ENCODE measurements at regions not wholly inside any gene's neighbourhood (a gene's known extent, or its start where the extent isn't known, plus 50 kb on each side); places are given as distances from the start of the nearest gene placed in this dataset.

DNA sequence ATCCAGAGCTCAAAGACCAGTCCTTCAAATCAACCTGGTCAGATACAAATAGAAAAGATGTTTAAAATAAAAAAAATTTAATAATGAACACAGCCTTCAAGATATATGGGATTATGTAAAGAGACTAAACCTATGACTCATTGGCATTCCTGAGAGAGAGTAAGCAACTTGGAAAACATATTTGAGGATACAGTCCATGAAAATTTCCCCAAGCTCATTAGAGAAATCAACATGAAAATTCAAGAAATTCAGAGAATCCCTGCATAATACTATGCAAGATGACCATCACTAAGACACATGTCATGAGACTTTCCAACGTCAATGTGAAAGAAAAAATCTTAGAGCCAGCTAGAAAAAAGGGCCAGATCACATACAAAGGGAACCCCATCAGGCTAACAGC, 512.9 kb upstream of the PTGER4 start:
- no peak overlapping the region for H3K4me3 ChIP-seq (ENCODE audit: low read depth, low read length)
- peak; percentile 9 for DNase-seq (ENCODE audit: low read depth)
- TF ChIP-seq CTCF (conservative IDR thresholded peaks at IDR 0.05; ENCODE audit: low read depth, low read length), result no peak

DNA sequence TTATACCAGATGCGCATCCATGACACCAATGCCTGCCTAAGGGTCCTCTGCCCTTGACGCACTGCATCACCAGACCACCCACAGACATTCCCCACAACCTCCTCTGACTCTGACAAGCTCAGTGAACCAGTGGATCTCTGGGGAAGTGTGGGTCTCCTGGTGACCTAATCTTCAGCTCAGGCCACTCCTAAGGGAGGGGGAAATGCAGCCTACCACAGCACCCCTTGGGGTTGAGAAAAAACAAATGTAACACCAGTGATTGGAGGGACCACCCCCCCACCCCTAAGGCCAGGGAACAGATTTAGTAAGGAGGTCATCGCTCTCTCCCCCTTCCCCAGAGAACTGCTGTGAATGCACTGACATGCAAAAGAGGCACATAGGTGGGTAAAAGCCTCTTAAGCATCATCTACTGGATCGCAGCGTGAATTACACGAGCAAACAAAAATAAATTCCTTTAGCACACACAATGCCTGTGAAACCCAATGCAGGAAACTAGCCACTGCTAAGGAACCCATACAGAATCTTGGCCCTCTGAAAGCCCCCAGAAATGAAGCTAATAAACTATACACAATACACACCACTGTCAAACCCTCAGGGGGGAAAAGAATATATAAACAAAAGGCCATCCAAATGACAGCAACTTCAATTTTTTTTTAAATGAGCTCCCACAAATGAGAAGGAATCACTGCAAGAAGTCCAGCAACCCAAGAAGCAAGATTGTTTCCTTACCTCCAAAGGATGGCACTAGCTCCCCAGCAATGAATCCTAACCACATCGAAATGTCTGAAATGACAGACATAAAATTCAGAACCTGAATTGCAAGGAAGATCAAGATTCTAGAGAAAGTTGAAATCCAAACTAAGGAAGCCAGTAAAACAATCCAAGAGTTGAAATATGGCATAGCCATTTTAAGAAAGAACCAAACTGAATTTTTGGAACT, 513.7 kb upstream of the PTGER4 start:
- peak; percentile 57 for DNase-seq (ENCODE audit: low read depth)
- TF ChIP-seq CTCF (conservative IDR thresholded peaks at IDR 0.05; ENCODE audit: low read depth, low read length), result peak; percentile 39
- H3K4me3 ChIP-seq (ENCODE audit: low read depth, low read length), result no peak overlapping the region

GRCh38 chr5:40165106-40165788, 514.5 kb upstream of the PTGER4 start:
- DNase-seq (ENCODE audit: low read depth), result no peak
- H3K4me3 ChIP-seq (ENCODE audit: low read depth, low read length), result no peak overlapping the region
- TF ChIP-seq CTCF (conservative IDR thresholded peaks at IDR 0.05; ENCODE audit: low read depth, low read length), result no peak

- TF ChIP-seq CTCF (conservative IDR thresholded peaks at IDR 0.05; ENCODE audit: low read depth, low read length), result no peak
- DNase-seq (ENCODE audit: low read depth), result no peak
- H3K4me3 ChIP-seq (ENCODE audit: low read depth, low read length), result no peak overlapping the region
These were observed 519.3 kb upstream of the PTGER4 start for GRCh38 chr5:40160435-40160834.

DNA sequence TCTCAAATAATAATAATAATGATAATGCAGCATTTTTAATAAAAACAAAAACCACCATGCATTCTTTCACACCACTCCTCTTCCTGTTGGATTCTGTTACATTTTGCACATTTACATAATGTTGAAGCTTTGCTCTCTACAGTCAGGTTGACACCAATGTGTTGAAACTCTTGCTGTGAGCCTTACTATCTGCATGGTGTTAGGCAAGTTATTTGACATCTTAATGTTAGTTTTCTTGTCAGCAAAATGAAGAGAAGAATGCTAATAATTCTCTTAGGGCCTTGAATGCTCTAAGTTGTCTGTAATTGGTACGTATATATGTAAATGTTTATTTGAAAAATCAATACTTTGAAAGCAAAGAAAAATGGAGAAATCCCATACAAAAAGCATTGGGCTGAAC, 525.5 kb upstream of the PTGER4 start:
- H3K4me3 ChIP-seq (ENCODE audit: low read depth, low read length), result no peak overlapping the region
- no peak for TF ChIP-seq CTCF (conservative IDR thresholded peaks at IDR 0.05; ENCODE audit: low read depth, low read length)
- peak; percentile 25 for DNase-seq (ENCODE audit: low read depth)

DNA sequence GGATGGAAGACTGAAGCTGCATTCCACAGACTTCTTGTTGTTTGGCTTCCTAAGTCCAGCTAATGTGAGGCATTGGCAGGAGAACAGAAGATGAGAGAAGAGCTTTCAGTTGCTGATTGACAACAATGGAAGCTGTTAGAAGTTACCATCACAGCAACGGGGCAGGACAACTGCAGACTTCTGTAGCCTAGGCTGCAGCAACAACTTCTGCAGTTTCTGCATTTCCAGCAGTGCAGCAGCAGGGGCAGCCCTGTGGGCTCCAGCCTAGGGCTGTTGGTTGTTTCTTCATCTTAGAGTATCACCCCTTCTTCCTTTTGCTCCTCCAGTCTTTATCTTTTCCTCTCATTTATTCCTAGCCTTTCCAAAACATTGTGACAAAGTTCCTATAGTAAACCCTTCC, 528.8 kb upstream of the PTGER4 start:
- TF ChIP-seq CTCF (conservative IDR thresholded peaks at IDR 0.05; ENCODE audit: low read depth, low read length), result no peak
- DNase-seq (ENCODE audit: low read depth), result peak; percentile 17
- H3K4me3 ChIP-seq (ENCODE audit: low read depth, low read length), result no peak overlapping the region

Data from choroid plexus epithelial cell (primary cell).